ENCODE measurements at regions not wholly inside any gene's neighbourhood (a gene's known extent, or its start where the extent isn't known, plus 50 kb on each side); places are given as distances from the start of the nearest gene placed in this dataset.

- H3K27me3 ChIP-seq (ENCODE audit: control insufficient read depth, insufficient read depth, low read length) = no peaks in the 10 kb centered on the region; the same call in 1 of the 2 replicates
- no peak overlapping the region for H3K27ac ChIP-seq (ENCODE audit: low read depth, low read length)
- no peak overlapping the region for H3K9ac ChIP-seq (ENCODE audit: low read depth, low read length)
- no peaks in the 10 kb centered on the region for H3K36me3 ChIP-seq (ENCODE audit: control insufficient read depth, insufficient read depth, low read length)
- no peak overlapping the region for H3K4me3 ChIP-seq (ENCODE audit: low read depth, low read length)
- peaks cover 3% of the 10 kb centered on the region; the same call in 1 of the 2 replicates for H3K9me3 ChIP-seq (ENCODE audit: control insufficient read depth, insufficient read depth, low read length)
- no peaks in the 10 kb centered on the region for H3K4me1 ChIP-seq (ENCODE audit: control insufficient read depth, insufficient read depth, low read length)
Observed at GRCh38 chr15:77853910-77854309, 221.2 kb upstream of the LINGO1 start.

GRCh38 chr15:77853008-77853328, 220.3 kb upstream of the LINGO1 start:
- Histone ChIP-seq H3K27me3 (ENCODE audit: control insufficient read depth, insufficient read depth, low read length) (no peaks in the 10 kb centered on the region; the same call in 1 of the 2 replicates), H3K4me1 (ENCODE audit: control insufficient read depth, insufficient read depth, low read length) (no peaks in the 10 kb centered on the region), H3K4me3 (ENCODE audit: low read depth, low read length) (no peak overlapping the region), H3K9me3 (ENCODE audit: control insufficient read depth, insufficient read depth, low read length) (peaks cover 3% of the 10 kb centered on the region; the same call in 1 of the 2 replicates), H3K36me3 (ENCODE audit: control insufficient read depth, insufficient read depth, low read length) (no peaks in the 10 kb centered on the region), H3K27ac (ENCODE audit: low read depth, low read length) (no peak overlapping the region), H3K9ac (ENCODE audit: low read depth, low read length) (no peak overlapping the region)

GRCh38 chr15:77852241-77853007, 219.7 kb upstream of the LINGO1 start:
- no peaks in the 10 kb centered on the region; the same call in 1 of the 2 replicates for H3K27me3 ChIP-seq (ENCODE audit: control insufficient read depth, insufficient read depth, low read length)
- no peak overlapping the region for H3K4me3 ChIP-seq (ENCODE audit: low read depth, low read length)
- no peak overlapping the region for H3K27ac ChIP-seq (ENCODE audit: low read depth, low read length)
- peaks cover 3% of the 10 kb centered on the region; the same call in 1 of the 2 replicates for H3K9me3 ChIP-seq (ENCODE audit: control insufficient read depth, insufficient read depth, low read length)
- H3K9ac ChIP-seq (ENCODE audit: low read depth, low read length) = no peak overlapping the region
- no peaks in the 10 kb centered on the region for H3K4me1 ChIP-seq (ENCODE audit: control insufficient read depth, insufficient read depth, low read length)
- no peaks in the 10 kb centered on the region for H3K36me3 ChIP-seq (ENCODE audit: control insufficient read depth, insufficient read depth, low read length)

GRCh38 chr15:77851691-77852090, 219.0 kb upstream of the LINGO1 start:
- H3K9me3 ChIP-seq (ENCODE audit: control insufficient read depth, insufficient read depth, low read length) = peaks cover 3% of the 10 kb centered on the region; the same call in 1 of the 2 replicates
- H3K27ac ChIP-seq (ENCODE audit: low read depth, low read length) = no peak overlapping the region
- H3K27me3 ChIP-seq (ENCODE audit: control insufficient read depth, insufficient read depth, low read length) = no peaks in the 10 kb centered on the region; the same call in 1 of the 2 replicates
- no peaks in the 10 kb centered on the region for H3K36me3 ChIP-seq (ENCODE audit: control insufficient read depth, insufficient read depth, low read length)
- H3K4me1 ChIP-seq (ENCODE audit: control insufficient read depth, insufficient read depth, low read length) = no peaks in the 10 kb centered on the region
- H3K4me3 ChIP-seq (ENCODE audit: low read depth, low read length) = no peak overlapping the region
- no peak overlapping the region for H3K9ac ChIP-seq (ENCODE audit: low read depth, low read length)

- H3K4me3 ChIP-seq (ENCODE audit: low read depth, low read length) = no peak overlapping the region
- H3K27ac ChIP-seq (ENCODE audit: low read depth, low read length) = no peak overlapping the region
- H3K9ac ChIP-seq (ENCODE audit: low read depth, low read length) = no peak overlapping the region
- no peaks in the 10 kb centered on the region for H3K4me1 ChIP-seq (ENCODE audit: control insufficient read depth, insufficient read depth, low read length)
- H3K36me3 ChIP-seq (ENCODE audit: control insufficient read depth, insufficient read depth, low read length) = no peaks in the 10 kb centered on the region
- peaks cover 6% of the 10 kb centered on the region for H3K9me3 ChIP-seq (ENCODE audit: control insufficient read depth, insufficient read depth, low read length)
- no peaks in the 10 kb centered on the region; the same call in 1 of the 2 replicates for H3K27me3 ChIP-seq (ENCODE audit: control insufficient read depth, insufficient read depth, low read length)
Observed at GRCh38 chr15:77851086-77851485, 218.4 kb upstream of the LINGO1 start.

- Histone ChIP-seq H3K27ac (ENCODE audit: low read depth, low read length) (no peak overlapping the region), H3K27me3 (ENCODE audit: control insufficient read depth, insufficient read depth, low read length) (no peaks in the 10 kb centered on the region; the same call in 1 of the 2 replicates), H3K36me3 (ENCODE audit: control insufficient read depth, insufficient read depth, low read length) (no peaks in the 10 kb centered on the region), H3K4me3 (ENCODE audit: low read depth, low read length) (no peak overlapping the region), H3K9ac (ENCODE audit: low read depth, low read length) (no peak overlapping the region), H3K4me1 (ENCODE audit: control insufficient read depth, insufficient read depth, low read length) (no peaks in the 10 kb centered on the region), H3K9me3 (ENCODE audit: control insufficient read depth, insufficient read depth, low read length) (peaks cover 22% of the 10 kb centered on the region)
Observed at GRCh38 chr15:77846986-77847385, 214.3 kb upstream of the LINGO1 start.

GRCh38 chr15:77846360-77846759, 213.6 kb upstream of the LINGO1 start:
- Histone ChIP-seq H3K4me1 (ENCODE audit: control insufficient read depth, insufficient read depth, low read length) (no peaks in the 10 kb centered on the region), H3K27me3 (ENCODE audit: control insufficient read depth, insufficient read depth, low read length) (no peaks in the 10 kb centered on the region; the same call in 1 of the 2 replicates), H3K9me3 (ENCODE audit: control insufficient read depth, insufficient read depth, low read length) (peaks cover 22% of the 10 kb centered on the region), H3K36me3 (ENCODE audit: control insufficient read depth, insufficient read depth, low read length) (no peaks in the 10 kb centered on the region), H3K9ac (ENCODE audit: low read depth, low read length) (no peak overlapping the region), H3K4me3 (ENCODE audit: low read depth, low read length) (no peak overlapping the region), H3K27ac (ENCODE audit: low read depth, low read length) (no peak overlapping the region)

GRCh38 chr15:77844798-77845446, 212.2 kb upstream of the LINGO1 start:
- no peak overlapping the region for H3K9ac ChIP-seq (ENCODE audit: low read depth, low read length)
- H3K4me3 ChIP-seq (ENCODE audit: low read depth, low read length) = no peak overlapping the region
- H3K9me3 ChIP-seq (ENCODE audit: control insufficient read depth, insufficient read depth, low read length) = peaks cover 20% of the 10 kb centered on the region
- peaks cover 6% of the 10 kb centered on the region; the same call in 1 of the 2 replicates for H3K4me1 ChIP-seq (ENCODE audit: control insufficient read depth, insufficient read depth, low read length)
- no peaks in the 10 kb centered on the region for H3K27me3 ChIP-seq (ENCODE audit: control insufficient read depth, insufficient read depth, low read length)
- no peaks in the 10 kb centered on the region for H3K36me3 ChIP-seq (ENCODE audit: control insufficient read depth, insufficient read depth, low read length)
- H3K27ac ChIP-seq (ENCODE audit: low read depth, low read length) = no peak overlapping the region

- Histone ChIP-seq H3K9ac (ENCODE audit: low read depth, low read length) (no peak overlapping the region), H3K27ac (ENCODE audit: low read depth, low read length) (no peak overlapping the region), H3K36me3 (ENCODE audit: control insufficient read depth, insufficient read depth, low read length) (no peaks in the 10 kb centered on the region), H3K4me3 (ENCODE audit: low read depth, low read length) (no peak overlapping the region), H3K9me3 (ENCODE audit: control insufficient read depth, insufficient read depth, low read length) (peaks cover 20% of the 10 kb centered on the region), H3K4me1 (ENCODE audit: control insufficient read depth, insufficient read depth, low read length) (peaks cover 6% of the 10 kb centered on the region; the same call in 1 of the 2 replicates), H3K27me3 (ENCODE audit: control insufficient read depth, insufficient read depth, low read length) (no peaks in the 10 kb centered on the region)
Observed at GRCh38 chr15:77843546-77843945, 210.8 kb upstream of the LINGO1 start.

- peaks cover 6% of the 10 kb centered on the region; the same call in 1 of the 2 replicates for H3K4me1 ChIP-seq (ENCODE audit: control insufficient read depth, insufficient read depth, low read length)
- no peaks in the 10 kb centered on the region for H3K36me3 ChIP-seq (ENCODE audit: control insufficient read depth, insufficient read depth, low read length)
- H3K4me3 ChIP-seq (ENCODE audit: low read depth, low read length) = no peak overlapping the region
- H3K27ac ChIP-seq (ENCODE audit: low read depth, low read length) = peak overlapping the region; percentile 54
- H3K9ac ChIP-seq (ENCODE audit: low read depth, low read length) = no peak overlapping the region
- H3K9me3 ChIP-seq (ENCODE audit: control insufficient read depth, insufficient read depth, low read length) = peaks cover 18% of the 10 kb centered on the region
- no peaks in the 10 kb centered on the region for H3K27me3 ChIP-seq (ENCODE audit: control insufficient read depth, insufficient read depth, low read length)
Observed at GRCh38 chr15:77840991-77841775, 208.5 kb upstream of the LINGO1 start.

Measured in HUES48 (cell line).